Activated naive CD4-positive, alpha-beta T cell treated with anti-CD3 and anti-CD28 coated beads, Interleukin-2, amount 50 U/mL, for 16 hours (primary cell): ENCODE measurements at regions not wholly inside any gene's neighbourhood (a gene's known extent, or its start where the extent isn't known, plus 50 kb on each side); places are given as distances from the start of the nearest gene placed in this dataset.
A peak's percentile ranks its signal among the peaks of the same experiment; 100 is the strongest.

Source experiments
- DNase-seq: peaks from one replicate; pipeline ENCODE4 v3.0.0-alpha.2; 2020

DNA sequence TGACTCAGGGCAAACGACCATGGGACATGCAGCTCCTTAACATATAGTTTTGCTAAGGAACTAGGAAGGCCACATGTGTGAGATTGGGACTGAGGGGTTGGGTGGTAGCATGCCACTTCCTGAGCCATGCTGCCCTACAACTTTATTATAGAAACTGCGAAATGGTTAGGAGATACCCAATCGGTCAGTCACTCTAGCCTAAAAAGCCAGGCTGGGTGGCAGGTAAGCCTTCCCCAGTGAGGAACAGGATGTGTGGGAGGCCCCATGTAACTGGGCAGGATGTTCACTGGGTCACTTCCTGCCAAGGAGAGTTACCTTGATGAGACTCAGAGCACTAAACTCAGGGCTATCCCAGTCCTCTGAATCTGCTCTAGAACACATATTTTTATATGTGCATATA lies 123.5 kb downstream of the MAP3K7 start:
- no peak for DNase-seq

DNA sequence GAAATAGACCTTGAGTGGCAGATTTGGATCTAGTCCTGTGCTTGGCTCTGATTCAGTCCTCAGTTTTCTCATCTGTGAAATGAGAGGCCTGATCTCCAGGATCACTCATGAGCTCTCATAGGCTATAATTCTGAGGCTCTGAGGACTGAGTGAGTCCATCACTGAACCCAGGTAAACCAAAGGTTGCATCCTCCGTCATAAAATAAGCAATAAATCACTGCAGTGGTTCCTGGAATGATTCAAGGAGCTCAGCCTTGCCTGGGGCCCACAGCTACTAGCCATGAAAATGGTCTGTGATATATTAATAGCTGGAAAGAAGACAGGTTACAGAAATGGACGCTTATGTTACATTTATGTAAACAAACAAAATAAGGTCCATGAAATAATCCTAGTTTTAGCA lies 124.8 kb downstream of the MAP3K7 start:
- no peak for DNase-seq

DNA sequence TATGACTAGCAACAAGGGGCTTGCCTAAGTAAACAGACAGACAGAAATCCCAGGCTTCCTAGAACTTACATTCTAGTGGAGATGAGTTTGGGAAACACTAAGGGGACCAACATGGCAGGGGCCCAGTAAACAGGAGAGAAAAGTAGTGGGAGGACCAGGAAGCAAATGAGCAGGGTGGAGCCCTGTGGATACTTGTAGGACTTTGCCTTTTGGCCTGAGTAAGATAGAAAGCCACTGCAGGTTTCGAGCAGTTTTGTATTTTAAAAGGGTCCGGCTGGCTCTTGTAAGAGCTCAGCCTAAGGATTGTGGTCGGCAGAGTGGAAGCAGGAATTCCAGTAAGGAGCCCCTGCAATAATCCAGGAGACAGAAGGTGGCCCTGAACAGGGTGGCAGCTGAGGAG lies 125.5 kb downstream of the MAP3K7 start:
- no peak for DNase-seq

DNA sequence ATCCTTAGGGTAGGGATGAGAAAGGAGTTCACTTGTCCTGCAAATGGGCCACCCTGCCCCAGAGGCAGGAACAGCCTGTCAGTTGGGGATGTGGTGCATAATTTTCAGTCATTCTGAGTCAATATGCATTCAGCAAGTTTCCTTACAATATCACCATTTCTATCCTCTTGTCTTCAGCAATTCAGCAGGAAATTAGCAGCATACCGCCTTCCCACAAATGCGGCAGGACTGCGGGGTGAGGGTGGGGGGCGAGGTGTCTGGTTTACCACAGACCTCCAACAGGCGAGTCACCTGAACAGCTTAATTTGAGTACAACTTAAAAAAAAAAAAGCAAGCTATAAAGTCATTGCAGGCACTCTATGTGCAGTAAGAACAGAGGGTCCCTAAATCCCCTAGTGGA lies 126.8 kb downstream of the MAP3K7 start:
- DNase-seq, result no peak

DNA sequence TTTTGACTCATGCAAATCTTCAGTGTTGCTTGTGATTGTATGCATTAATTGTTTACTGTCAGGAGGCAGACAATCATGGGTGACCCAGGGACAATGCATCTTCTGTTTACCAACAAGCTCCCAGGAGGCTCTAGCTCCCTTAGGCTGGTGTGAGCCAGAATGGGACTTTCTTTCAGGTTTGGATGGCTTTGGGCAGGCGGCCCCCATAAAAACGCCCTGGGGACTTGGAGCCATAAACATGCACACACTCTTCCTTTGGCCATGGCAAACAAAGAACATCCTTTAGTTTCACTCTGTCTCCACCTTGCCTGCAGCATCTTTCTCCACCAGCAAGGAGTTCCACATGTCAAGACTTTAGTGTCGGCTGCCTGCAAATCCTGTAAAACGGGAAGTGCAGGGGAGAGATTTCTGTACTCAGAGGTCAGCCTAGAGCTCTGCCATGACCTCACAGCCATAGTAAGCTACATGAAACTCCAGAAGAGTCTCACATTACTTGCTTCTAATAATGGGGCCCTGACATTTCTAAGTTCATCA lies 127.6 kb downstream of the MAP3K7 start:
- DNase-seq, result no peak

DNA sequence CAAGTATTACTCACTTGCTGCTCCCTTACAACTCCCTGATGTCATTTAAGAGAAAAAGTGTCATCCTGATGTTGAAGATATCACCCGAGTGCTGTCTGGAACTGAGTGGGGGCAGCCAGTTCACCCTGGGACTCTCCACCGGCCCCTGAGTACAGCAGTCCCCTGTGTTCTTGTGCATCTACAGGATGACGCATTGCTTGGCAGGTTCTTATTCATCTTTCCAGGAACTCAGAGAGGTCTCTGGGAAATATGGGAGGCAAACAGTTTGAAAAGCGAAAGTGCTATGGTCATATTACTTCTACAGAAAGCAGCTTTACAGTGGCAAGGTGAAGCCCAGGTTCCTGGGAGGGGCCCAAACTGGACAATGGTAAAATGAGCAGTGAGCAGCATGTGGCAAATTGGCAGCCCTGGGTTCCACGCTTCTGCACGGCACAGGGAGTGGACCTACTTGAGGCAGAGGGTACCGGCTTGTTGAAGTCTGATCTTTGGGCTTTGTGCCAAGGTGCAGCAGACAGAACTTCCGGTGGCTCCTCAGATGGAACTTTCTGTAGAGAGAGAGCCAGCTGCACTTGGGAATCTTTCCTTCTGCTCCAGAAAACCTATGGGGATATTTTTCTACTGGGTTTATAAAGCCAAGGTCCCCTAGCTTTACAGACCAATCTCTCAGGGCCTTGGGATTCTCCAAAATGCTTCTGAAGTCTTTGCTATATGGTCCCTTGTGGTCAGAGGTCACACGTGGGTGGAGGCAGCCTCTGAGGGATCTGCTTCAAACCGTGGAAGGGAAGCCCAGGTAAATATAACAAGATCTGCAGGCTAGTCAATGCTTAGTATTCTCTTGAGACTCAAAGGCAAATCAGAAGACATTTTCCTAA lies 128.3 kb downstream of the MAP3K7 start:
- peak; percentile 84 for DNase-seq

DNA sequence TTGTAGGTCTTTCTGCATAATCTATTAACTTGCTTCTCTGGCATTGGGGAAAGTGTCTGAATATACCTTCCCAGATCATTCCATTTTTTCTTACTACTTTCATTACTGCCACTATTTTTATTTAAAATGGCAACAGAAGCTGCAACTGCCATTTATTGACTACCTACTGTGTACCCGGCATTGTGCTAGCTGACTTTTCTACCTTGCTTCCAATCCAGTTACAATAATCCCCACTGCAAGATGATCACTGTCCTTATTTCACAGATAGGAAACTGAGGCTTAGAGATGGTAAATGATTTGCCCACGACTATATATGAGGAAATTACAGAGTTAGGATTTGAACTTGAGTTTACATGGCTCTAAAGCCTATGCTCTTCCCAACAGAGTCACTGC lies 129.0 kb downstream of the MAP3K7 start:
- DNase-seq, result no peak

DNA sequence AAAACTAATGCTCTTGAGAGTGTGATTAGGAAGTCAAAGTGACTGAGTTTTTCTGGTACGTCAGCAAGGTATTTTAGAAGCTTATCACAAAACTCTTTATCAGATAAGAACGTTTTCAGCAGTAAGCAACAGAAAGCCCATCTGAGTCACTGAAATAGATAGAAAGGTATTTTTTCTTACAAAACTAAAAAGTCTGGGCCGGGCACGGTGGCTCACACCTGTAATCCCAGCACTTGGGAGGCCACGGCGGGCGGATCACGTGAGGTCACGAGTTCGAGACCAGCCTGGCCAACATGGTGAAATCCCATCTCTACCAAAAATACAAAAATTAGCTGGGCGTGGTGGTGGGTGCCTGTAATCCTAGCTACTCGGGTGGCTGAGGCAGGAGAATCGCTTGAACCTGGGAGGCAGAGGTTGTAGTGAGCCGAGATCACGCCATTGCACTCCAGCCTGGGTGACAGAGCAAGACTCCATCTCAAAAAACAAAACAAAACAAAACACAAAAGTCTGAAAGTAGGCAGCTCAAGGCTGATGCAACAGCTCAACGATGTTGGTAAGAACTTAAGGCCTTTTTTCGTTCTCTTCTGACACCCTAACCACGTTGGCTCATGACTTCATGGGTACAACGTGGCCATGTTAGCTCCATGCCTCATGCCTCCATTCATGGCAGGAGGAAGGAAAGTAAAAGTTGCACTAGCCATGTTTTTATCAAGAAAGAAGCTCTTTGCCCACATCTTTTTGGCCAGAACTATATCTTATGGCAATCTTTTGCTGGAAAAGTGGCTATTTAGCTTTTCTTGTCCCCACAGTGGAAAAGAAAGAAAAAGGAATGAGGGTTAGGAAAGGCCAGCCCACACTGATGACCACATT lies 129.6 kb downstream of the MAP3K7 start:
- peak; percentile 39 for DNase-seq

DNA sequence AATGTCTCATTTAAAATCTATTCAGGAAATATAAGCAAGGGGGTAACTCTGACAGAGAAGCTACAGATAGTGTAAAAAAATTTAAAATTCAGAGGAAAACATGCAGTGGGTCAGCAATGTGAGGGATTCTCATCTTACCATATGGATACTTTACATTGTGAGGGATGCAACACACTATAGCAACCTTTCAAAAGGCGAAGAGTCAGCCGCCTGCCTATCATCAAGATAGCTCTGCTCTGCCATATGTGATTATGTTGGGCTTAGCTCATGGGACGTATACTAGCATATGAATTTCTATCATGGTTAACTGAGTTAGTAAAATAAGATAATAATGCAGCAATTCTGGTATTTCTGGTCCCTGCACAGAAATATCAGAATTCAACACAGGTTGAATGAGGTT lies 130.9 kb downstream of the MAP3K7 start:
- no peak for DNase-seq

DNA sequence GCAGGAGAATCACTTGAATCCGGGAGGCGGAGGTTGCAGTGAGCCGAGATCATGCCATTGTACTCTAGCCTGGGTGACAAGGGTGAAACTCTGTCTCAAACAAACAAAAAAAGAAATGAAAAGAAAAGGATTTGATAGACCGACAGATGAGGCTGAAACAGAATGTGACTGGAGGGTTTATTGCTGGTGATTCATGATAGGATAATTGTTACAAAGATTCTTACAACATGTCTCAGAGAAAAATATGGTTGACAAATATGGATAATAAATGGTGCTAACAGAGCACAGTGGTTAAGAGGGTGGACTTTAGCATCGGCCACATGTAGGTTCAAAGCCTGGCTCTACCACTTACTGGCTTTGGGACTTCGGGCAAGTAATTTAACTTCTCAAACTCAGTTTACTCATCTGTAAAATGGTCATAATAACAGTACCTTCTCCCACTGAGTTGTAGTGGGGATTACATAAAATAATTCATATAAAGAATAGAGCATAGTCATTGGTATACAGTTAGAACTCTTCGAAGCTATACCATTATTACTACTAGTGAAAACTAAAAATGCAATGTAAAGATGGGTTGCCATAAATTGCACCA lies 131.9 kb downstream of the MAP3K7 start:
- DNase-seq, result no peak

DNA sequence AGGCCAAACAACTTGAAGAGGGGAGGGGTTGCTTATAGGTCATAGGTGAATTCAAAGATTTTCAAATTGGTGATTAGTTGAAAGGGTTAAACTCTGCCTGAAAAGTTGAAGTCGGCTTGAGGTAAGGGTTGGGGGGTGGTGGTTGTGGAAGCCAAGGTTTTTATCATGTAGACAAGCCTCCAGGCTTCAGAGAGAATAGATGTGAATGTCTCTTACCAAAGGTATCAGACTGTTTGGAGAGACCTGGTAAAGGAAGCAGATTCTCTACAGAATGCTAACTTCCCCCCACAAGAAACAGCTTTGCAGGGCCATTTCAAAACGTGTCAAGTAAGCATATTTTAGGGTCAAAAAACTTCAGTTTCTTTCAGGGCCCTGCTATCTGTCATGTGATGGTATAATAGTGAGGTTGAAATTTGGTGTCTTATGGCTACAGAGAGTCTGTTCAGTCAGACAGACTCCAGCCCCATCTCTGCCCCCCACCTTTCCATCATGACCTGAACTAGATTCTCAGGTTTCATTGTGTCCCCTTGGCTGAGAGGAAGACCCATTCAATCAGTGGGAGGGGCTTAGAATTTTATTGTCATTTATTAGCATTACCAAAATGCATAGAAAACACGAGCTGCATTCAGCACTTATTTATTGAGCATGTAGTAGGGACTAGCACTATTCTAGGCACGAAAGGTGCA lies 136.5 kb downstream of the MAP3K7 start:
- no peak for DNase-seq

DNA sequence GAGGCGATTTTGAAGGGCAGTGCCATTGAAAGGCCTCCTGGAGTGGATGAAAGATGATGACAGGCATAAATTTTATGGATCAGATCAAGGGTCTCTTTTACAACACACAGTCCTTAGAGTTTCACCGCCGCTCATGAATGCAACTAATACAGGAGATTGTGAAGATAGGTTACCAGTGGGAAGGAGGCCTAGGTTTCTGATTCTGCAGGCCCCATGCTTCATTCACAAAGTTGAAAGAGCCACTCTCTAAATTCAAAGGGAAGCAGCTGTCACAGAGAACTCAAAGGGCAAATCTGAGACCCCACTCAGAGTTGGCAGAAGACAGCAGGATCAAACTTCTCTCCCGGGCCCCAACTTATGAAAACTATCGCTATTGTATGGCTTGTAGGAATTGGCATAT lies 137.6 kb downstream of the MAP3K7 start:
- DNase-seq, result no peak

DNA sequence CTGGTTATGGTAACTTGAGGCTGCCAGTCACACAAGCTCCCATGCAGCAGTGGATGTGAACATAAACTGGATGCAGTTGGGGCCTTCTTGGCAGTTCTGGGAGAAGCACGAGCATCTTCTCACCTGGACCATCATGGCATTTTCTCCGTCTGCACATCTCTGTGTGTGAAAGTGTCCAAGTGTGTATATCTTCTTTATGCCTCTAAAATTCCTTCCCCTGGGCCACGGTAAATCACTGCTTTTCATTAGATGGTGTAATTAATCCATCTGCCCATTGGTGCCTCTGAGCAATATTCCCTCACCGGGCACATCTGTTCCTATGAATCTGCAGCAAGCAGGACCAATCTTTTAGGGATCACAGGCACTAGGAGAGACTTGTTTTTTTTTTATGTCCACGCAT lies 138.0 kb downstream of the MAP3K7 start:
- no peak for DNase-seq

DNA sequence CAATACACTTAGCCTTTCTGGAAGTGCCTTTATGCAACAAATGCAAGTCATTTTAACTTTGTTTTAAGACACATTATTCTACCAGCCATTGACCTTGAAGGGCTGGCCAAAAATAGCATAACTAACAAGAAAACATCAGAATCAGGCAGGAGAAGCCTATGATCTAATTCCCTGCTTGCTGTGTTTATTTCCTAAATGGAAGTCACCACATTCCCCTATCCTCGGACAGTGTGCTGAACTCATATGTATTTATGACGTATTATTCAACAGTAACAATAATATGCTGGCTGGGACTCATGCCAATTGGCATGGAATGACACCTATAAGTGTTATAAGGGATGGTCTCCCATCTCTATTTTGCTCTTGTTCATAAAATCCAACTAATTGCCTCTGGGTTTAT lies 140.7 kb downstream of the MAP3K7 start:
- DNase-seq, result no peak

DNA sequence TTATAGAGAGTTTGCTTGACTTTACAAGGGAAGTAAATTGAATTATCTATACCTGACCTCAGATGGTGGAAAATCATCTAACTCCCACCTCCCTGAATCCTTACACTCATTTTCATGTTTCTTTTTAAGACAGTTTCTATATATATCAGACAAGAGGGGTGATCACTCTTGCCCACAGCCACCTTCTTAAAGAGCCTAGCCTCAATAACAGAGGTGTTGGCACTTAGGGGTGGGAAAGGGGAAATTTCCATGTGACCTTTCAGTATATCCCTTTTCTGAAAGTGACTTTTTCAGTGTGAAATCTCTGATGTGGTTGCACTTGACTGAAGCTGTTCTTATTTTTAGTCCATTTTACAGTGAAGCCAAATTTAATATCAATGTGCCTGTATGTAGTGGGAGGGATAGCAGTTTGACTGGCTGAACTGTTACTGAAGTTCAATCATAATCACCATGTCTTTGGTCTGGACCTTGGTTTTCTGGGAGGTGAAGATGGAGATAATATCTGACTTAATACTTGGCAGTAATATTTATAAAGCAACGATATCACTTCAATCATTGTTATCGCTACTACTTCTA lies 141.3 kb downstream of the MAP3K7 start:
- no peak for DNase-seq

DNA sequence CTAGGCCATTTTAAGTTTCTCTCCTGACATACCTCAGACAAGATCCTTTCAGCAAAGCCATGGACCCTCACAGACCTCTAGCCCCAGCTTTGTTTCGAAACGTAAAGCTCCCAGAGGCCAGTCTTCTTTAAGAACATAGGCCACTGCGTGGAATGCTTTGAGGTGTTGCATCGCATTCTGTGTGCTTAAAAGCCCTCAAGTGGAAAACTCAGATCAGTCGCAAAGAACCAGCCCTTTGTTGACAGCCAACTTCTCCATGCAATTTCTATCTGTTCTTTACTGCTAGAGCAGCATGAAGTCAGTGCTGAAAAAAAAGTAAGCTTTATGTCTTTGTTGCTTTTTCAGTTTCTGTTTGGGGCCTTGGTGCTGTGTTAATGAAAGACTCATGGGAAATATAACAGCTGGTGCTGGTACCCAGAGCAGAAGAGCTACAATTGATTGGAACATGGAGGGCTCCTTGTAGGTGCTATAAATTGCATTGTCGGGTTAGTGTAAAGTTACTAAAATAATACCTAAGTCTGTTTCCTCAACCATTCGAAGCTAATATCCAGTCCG lies 142.6 kb downstream of the MAP3K7 start:
- DNase-seq, result no peak

DNA sequence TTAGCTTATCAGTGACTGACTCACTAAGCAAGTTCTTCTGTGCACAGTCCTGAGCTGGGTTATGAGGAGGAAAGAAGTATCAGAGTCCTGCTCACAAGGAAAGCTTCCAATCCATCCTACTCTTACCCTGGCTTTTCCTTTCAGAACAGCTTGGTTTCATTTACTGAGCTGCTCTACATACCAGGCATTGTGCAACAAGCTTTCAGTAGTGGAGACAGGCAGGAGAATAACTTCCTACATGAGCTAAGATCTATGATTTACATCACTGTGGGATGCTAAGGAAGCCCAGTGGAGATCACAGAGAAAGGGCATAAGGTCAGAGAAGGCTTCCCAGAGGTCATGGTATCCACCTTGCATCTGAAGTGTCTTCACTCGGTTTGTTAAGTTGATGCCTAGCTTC lies 144.5 kb downstream of the MAP3K7 start:
- DNase-seq, result no peak

DNA sequence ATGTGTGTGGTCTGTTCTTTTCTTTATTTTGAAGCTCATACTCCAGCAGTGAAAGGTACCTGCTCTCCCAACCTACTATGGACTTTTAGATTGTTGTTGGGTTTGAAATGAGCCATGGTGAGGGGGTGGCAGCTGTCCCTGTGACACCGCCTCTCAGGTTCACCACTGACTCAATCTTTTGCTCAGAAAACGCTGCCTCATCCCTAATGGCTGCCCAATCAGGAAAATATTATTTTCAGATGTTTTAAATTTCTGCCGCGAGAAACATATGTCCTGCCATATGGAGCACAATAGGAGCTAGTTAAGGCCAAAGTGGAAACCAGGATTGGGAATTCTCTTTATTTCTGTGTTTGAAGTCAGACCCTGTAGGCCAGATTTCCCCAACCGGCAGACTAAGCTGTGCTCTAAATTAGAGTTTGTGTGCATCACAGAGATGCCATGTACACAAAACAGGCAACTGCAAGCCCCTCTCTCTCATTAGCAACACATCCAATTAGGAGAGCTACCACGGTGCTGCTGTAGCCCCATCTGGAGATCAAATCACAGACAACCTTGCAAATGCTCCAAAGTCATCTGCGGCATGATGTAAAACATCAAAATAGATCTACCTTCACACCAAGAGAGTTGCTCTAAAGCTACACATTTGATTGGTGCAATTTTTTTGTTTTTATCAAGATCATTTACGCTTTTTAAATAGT lies 144.1 kb upstream of the BACH2 start:
- no peak for DNase-seq

DNA sequence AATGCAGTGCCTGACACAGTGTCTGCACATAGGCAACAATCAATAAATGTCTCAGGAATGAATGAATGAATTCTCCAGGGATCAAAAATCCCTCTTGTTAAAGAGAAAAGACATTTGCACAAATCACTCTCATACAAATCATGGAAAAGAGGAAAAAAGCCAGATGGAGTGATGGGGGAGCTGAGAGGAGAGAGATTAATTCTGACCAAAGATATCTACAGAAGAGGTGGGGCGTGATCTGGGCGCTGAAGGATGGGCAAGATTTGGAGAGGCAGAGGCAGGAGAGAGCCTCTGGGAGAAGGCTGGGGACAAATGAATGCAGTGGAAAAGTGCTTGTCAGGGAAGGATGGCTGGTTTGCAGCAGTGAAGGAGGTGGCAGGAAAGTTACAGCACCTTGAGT lies 142.9 kb upstream of the BACH2 start:
- DNase-seq, result no peak

DNA sequence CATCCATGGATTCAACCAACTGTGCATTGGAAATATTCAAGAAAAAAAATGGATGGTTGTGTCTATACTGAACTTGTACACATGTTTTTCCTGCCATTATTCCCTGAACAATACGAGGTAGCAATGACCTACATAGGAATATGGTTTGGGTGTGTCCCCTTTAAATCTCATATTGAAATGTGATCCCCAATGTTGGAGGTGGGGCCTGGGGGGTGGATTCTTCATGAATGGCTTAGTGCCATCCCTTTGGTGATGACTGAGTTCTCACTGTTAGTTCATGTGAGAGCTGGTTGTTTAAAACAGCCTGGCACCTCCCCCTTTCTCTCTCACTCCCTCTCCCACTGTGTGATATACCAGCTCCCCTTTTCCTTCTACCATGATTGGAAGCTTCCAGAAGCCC lies 139.8 kb upstream of the BACH2 start:
- DNase-seq, result no peak

DNA sequence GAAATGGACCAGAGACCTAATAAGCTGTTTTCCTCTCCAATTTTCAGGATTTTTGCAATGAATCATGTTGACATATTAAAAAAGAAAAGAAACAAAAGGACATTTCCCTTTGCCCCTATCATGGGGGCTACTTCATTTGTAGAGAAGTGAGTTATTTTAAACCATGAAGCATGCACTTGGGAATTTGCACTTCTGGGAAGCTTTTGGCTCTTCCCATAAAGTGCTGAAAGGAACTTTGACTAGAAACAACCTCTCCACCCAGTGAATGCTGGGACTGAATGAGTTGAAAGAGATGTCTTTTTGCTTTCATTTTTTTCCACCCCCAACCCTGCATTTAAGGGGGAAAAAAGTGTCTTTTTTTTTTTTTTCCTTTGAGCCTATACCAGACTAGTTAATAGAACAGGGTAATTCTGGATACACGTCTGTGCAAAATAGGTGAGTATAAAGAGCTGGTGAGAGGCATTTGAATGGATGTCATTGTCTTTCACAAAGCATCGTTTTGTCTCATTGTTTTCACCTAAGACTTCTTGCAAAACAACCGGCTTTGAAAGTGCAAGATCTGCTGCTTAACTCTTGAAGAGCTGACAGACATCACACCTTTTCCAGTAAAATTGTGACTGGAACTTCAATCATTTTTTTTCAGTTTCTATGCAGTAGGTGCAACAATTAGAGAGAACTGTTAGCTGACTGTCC lies 138.7 kb upstream of the BACH2 start:
- no peak for DNase-seq
